Caco-2 (cell line): ENCODE measurements at regions not wholly inside any gene's neighbourhood (a gene's known extent, or its start where the extent isn't known, plus 50 kb on each side); places are given as distances from the start of the nearest gene placed in this dataset.

Source experiments
- BruUV-seq: library from RNA; stranded (reverse); fragments of 400-500 nt; replicated peaks from 2 replicates; lab custom pipeline; 2021; lab: Mats Ljungman, UMichigan
- CTCF ChIA-PET: fragments of 300-600 bp; sonication (Branson Sonifier 250); formaldehyde crosslinking; loops from one replicate; lab custom pipeline; 2022; ENCODE audit warnings: antibody characterized with exemption; lab: Charles Lee
- POLR2A ChIA-PET: fragments of 300-600 bp; sonication (Branson Sonifier 250); formaldehyde crosslinking; loops from one replicate; lab custom pipeline; 2022; ENCODE audit warnings: antibody characterized with exemption; lab: Charles Lee
- DNase-seq, 2 experiments: peaks; one replicate each; pipeline versions ENCODE4 v3.0.0 to v3.0.0-alpha.2; 2020 to 2022
- H3K27me3 ChIP-seq: replicated peaks from 2 replicates; pipeline ENCODE4 v1.6.0; 2011; ENCODE audit warnings: low read length; ENCODE audit not compliant: control insufficient read depth, insufficient read depth
- H3K36me3 ChIP-seq: 2 replicates; pipeline ENCODE4 v1.5.1; 2011; ENCODE audit warnings: low read length; ENCODE audit not compliant: control insufficient read depth, insufficient read depth
- H3K4me1 ChIP-seq: fragments of 250-450 bp; sonication (Bioruptor Pico); 2 replicates; pipeline ENCODE4 v1.5.1; 2020; ENCODE audit warnings: mild to moderate bottlenecking
- H3K4me3 ChIP-seq: 2 replicates; pipeline ENCODE4 v1.5.1; 2011; ENCODE audit warnings: low read depth, mild to moderate bottlenecking, control low read depth, low read length
- H3K9me3 ChIP-seq: fragments of 250-450 bp; sonication (Bioruptor Pico); 2 replicates; pipeline ENCODE4 v1.5.1; 2020; ENCODE audit warnings: mild to moderate bottlenecking, moderate library complexity
- H3K27ac Mint-ChIP-seq: one replicate; pipeline ENCODE4 v1.8.0; 2022; ENCODE audit warnings: mixed read lengths; ENCODE audit not compliant: unreplicated experiment
- H3K27me3 Mint-ChIP-seq: one replicate; pipeline ENCODE4 v1.8.0; 2022; ENCODE audit warnings: mixed read lengths; ENCODE audit not compliant: insufficient read depth, unreplicated experiment
- H3K36me3 Mint-ChIP-seq: one replicate; pipeline ENCODE4 v1.8.0; 2022; ENCODE audit warnings: mild to moderate bottlenecking, mixed read lengths; ENCODE audit not compliant: insufficient read depth, unreplicated experiment
- H3K4me1 Mint-ChIP-seq: one replicate; pipeline ENCODE4 v1.8.0; 2022; ENCODE audit warnings: low read depth, mixed read lengths; ENCODE audit not compliant: unreplicated experiment
- H3K4me3 Mint-ChIP-seq: one replicate; pipeline ENCODE4 v1.8.0; 2022; ENCODE audit warnings: mild to moderate bottlenecking, moderate library complexity, mixed read lengths; ENCODE audit not compliant: unreplicated experiment
- H3K9me3 Mint-ChIP-seq: one replicate; pipeline ENCODE4 v1.8.0; 2022; ENCODE audit warnings: mixed read lengths; ENCODE audit not compliant: unreplicated experiment
- intact Hi-C: fragments of 100-400 bp; cut with micrococcal nuclease; formaldehyde crosslinking; loops from one replicate; pipeline ENCODE4 v1.10.0; 2022; ENCODE audit not compliant: unreplicated experiment
- TF ChIP-seq, protein P1 (sequence below), 2 experiments: fragments of 200-600 bp in 1 of 2; IDR thresholded peaks; 1 replicate in 1 of 2; 2 replicates in 1 of 2; pipeline versions ENCODE4 v1.5.1 to v1.8.0; 2011 to 2022; ENCODE audit warnings: antibody characterized with exemption in 1 of 2, control low read depth in 1 of 2, inconsistent platforms in 1 of 2, low read depth in 1 of 2, low read length in 1 of 2, mild to moderate bottlenecking in 1 of 2, moderate library complexity in 1 of 2; ENCODE audit not compliant: insufficient read depth in 1 of 2, severe bottlenecking in 1 of 2, unreplicated experiment in 1 of 2

DNA sequence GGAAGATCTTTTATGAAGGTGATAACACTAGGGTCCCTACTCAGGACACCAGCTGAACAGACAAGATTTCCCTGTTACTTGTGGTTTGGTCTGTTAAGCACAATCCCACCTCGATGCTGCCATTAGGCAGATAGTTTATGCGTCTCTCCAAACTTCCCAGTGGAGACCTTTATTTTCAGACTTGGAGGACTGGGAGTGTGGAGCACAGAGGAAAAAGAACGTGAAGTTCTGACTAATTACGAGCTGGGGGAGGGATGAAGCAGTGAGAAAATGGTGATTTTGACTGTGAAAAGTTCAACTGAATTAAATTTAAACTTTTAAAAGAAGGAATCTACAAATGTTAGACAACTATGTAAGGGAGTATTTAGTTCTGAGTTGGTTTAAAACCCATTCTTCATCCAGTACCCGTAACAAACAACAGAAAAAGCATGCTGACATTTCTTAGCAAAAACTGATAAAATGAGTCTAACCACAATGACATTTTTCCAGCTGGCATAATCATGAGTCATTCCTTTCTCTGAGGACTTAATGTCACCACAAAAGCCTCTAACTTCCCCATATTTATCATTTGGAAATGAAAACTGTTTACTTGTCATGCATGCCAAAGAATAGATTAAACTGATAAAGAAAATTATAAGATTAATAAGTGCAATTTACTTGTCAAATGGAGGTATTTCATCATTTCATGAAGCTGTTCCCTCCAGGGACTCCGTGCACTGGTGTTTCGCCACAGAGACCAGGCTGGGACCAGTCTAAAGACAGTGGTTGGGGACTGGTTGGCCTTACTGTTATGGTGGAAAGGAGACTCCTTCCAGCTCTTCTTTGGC is 113.3 kb upstream of the SSTR4 start:
- Histone ChIP-seq H3K36me3 (no peaks in the 10 kb centered on the region), H3K4me1 (peaks cover 1% of the 10 kb centered on the region; the same call in 1 of the 2 replicates), H3K9me3 (no peaks in the 10 kb centered on the region; the same call in 1 of the 2 replicates), H3K4me3 (no peak overlapping the region), H3K27me3 (no peaks in the 10 kb centered on the region)
- H3K36me3 Mint-ChIP-seq: no peaks in the 10 kb centered on the region
- no peak for DNase-seq
- no TSS peak for BruUV-seq
- ChIA-PET POLR2A (no interaction called here), CTCF (no interaction called here)
- H3K9me3 Mint-ChIP-seq: no peaks in the 10 kb centered on the region
- intact Hi-C loops: no loop called here
- no peak overlapping the region for H3K4me3 Mint-ChIP-seq
- TF ChIP-seq, protein P1, sequence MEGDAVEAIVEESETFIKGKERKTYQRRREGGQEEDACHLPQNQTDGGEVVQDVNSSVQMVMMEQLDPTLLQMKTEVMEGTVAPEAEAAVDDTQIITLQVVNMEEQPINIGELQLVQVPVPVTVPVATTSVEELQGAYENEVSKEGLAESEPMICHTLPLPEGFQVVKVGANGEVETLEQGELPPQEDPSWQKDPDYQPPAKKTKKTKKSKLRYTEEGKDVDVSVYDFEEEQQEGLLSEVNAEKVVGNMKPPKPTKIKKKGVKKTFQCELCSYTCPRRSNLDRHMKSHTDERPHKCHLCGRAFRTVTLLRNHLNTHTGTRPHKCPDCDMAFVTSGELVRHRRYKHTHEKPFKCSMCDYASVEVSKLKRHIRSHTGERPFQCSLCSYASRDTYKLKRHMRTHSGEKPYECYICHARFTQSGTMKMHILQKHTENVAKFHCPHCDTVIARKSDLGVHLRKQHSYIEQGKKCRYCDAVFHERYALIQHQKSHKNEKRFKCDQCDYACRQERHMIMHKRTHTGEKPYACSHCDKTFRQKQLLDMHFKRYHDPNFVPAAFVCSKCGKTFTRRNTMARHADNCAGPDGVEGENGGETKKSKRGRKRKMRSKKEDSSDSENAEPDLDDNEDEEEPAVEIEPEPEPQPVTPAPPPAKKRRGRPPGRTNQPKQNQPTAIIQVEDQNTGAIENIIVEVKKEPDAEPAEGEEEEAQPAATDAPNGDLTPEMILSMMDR (IDR thresholded peaks at IDR 0.05; ENCODE audit: insufficient read depth in 1 of 2, low read depth in 1 of 2, low read length in 1 of 2, severe bottlenecking in 1 of 2, unreplicated experiment in 1 of 2): no peak
- no peaks in the 10 kb centered on the region for H3K4me1 Mint-ChIP-seq
- no peak overlapping the region for H3K27ac Mint-ChIP-seq
- H3K27me3 Mint-ChIP-seq: no peaks in the 10 kb centered on the region

DNA sequence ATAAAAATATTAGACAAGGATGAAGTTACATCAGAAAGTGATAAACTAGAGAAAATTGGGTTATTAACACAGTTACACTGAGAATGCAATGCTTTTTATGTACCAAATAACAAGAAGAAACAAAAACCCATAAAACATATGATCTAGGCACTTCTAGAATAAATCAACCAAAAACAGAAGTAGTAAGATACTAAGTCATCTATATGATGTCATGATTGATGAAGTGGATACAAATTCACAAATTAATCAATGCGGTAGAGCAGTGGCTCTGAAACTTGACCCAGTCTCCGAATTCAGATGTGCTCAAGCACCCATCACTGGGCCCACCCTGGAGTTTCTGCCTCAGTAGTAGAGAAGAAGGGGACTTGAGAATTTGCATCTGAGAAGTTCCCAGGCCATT is 112.1 kb upstream of the SSTR4 start:
- Mint-ChIP-seq H3K27me3 (no peaks in the 10 kb centered on the region), H3K36me3 (no peaks in the 10 kb centered on the region), H3K9me3 (no peaks in the 10 kb centered on the region), H3K4me1 (no peaks in the 10 kb centered on the region), H3K4me3 (no peak overlapping the region), H3K27ac (no peak overlapping the region)
- H3K36me3 ChIP-seq: no peaks in the 10 kb centered on the region
- H3K9me3 ChIP-seq: no peaks in the 10 kb centered on the region; the same call in 1 of the 2 replicates
- H3K4me1 ChIP-seq: no peaks in the 10 kb centered on the region
- no peaks in the 10 kb centered on the region for H3K27me3 ChIP-seq
- ChIA-PET CTCF (no interaction called here), POLR2A (no interaction called here)
- TF ChIP-seq, protein P1 (IDR thresholded peaks at IDR 0.05; ENCODE audit: insufficient read depth in 1 of 2, low read depth in 1 of 2, low read length in 1 of 2, severe bottlenecking in 1 of 2, unreplicated experiment in 1 of 2): no peak
- no TSS peak for BruUV-seq
- intact Hi-C loops: no loop called here
- no peak for DNase-seq
- H3K4me3 ChIP-seq: no peak overlapping the region

DNA sequence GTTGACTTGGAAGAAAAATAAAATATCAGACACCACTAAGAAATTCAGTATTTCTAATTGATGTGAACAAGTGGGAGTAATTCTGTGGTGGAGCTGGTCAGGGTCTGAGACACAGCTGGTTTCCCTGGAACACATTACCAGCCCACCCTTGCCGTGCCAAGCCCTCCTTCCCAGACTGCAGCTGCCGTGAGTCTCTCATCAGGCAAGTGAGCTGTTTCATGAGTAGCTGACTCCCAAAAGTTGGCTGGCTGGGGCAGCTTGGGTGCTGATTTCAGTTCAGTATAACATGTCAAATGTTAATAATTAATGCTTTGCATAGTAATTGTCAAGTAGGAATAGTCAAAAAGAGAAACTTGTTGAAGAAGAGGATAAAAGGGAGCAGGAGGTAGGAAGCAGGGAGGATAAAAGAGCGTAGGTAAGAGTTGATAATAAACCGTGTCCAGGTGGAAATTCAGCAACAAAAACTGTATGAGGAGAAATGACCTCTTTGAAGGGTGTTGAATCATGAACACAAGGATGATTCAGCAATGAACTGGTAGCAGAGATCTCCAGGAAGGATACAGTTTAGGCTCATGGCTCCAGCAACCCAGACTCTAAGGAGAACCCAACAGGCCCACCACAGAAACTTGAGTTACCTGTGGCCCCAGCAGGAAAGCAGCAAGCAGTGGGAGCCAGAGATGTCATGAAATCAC is 110.9 kb upstream of the SSTR4 start:
- Histone ChIP-seq H3K9me3 (no peaks in the 10 kb centered on the region; the same call in 1 of the 2 replicates), H3K27me3 (no peaks in the 10 kb centered on the region), H3K36me3 (no peaks in the 10 kb centered on the region), H3K4me1 (no peaks in the 10 kb centered on the region), H3K4me3 (no peak overlapping the region)
- POLR2A ChIA-PET: no interaction called here
- Mint-ChIP-seq H3K4me3 (no peak overlapping the region), H3K4me1 (peaks cover 5% of the 10 kb centered on the region), H3K36me3 (no peaks in the 10 kb centered on the region), H3K27me3 (no peaks in the 10 kb centered on the region), H3K9me3 (no peaks in the 10 kb centered on the region), H3K27ac (no peak overlapping the region)
- BruUV-seq: no TSS peak
- intact Hi-C loops: no loop called here
- TF ChIP-seq, protein P1 (IDR thresholded peaks at IDR 0.05; ENCODE audit: insufficient read depth in 1 of 2, low read depth in 1 of 2, low read length in 1 of 2, severe bottlenecking in 1 of 2, unreplicated experiment in 1 of 2): no peak
- no peak for DNase-seq
- CTCF ChIA-PET: no interaction called here
